HG03571 (cell line): ENCODE measurements at regions not wholly inside any gene's neighbourhood (a gene's known extent, or its start where the extent isn't known, plus 50 kb on each side); places are given as distances from the start of the nearest gene placed in this dataset.
"Not testable (repeated sequence)": the region's sequence is repeated elsewhere in the genome, so short reads cannot be mapped to it uniquely, and the experiment has no call there.

Experiments used
- ATAC-seq: cut with Tn5 transposase; IDR thresholded peaks from one replicate; pipeline ENCODE4 v1.9.1; 2021; ENCODE audit not compliant: unreplicated experiment

DNA sequence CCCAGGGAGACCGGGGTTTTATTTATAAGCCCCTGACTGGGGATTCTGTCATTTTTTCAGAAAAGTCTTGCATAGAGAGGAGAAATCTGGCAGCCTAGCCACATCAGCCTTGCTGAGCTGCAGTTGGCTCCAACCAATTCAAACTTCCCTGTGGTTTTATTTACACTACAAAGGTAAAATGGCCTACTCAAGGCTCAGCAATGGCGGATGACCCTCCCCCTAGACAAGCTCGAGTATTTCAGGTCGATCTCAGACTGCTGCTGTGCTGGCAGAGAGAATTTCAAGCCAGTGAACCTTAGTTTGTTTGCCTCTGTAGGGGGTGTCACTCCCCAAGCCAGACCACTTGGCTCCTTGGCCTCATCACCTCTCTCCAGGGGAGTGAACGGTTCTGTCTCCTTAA lies 52.9 kb downstream of the CDY2A start:
- ATAC-seq: not testable (repeated sequence)

DNA sequence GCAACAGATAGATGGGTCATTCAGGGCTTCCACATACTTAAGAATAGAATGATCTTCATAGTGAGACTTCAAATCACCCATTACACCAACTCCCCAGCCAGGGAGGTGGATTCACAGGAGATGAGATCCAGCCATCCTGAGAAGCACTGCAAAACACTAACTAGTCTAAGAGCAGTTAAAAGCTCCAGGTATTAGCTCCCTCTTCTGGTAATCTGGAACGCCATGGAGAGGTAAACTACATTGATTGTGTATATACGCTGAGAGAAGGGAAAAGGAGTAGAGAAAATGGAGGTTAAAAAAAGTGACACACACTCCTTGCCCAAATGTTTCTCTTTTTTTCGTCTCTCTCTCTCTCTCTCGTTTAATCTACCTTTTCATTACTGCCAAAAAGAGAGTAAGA lies 60.3 kb downstream of the CDY2A start:
- ATAC-seq: not testable (repeated sequence)

DNA sequence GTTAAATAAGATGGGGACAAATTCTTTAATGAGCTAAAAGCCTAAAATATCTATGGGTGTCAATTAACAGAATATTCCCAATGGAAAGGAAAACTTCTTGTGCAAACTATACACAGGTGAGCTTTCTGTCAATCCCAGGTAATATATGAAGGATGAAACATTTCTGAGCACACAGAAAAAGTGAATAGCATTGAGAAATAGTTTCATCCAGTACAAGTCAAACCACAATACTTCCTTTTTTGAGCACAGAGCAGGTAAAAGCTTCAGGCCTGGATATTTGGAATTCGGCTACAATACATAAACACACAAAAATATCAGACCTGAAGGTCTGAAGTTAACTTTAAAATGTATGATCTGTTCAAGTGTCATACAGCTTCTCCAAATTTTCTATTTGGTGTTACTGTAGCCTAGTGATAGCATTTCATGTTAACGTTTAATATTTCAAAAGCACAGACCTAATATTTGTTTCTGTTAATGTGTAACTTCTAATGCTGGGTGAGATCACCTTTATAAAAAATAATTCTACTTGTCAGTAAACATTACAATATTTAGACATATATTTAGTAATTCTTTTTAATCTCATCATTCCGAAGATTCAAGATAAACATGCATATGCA lies 60.9 kb downstream of the CDY2A start:
- ATAC-seq: not testable (repeated sequence)

DNA sequence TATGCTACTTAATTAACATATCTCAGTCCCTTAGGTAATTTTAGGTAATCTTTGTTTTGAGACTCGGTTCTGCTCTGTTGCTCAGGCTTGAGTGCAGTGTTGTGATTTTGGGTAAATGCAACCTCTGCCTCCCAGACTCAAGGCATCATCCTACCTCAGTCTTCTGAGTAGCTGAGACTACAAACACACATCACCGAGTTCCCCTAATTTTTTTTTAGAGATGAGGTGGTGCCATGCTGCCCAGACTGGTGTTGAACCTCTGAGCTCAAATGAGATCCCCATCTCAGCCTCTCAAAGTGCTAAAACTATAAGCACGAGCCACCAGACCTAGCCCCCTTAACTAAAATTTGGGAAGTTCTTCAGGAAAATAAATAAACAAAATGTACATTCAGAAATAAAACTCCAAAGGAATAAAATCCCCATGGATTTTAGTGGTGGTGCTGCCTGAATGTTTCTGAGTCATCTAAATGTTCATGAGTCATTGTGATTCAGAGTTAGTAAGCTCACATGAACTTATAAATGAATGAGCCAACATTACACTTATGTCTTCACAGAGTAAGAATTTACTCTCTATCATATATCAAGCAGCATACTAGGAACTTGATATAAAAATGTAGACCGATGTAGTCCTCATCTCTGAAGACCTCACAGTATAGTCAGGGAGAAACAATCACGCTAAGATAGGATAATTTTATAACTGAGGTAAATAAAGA lies 62.5 kb downstream of the CDY2A start:
- ATAC-seq: not testable (repeated sequence)

DNA sequence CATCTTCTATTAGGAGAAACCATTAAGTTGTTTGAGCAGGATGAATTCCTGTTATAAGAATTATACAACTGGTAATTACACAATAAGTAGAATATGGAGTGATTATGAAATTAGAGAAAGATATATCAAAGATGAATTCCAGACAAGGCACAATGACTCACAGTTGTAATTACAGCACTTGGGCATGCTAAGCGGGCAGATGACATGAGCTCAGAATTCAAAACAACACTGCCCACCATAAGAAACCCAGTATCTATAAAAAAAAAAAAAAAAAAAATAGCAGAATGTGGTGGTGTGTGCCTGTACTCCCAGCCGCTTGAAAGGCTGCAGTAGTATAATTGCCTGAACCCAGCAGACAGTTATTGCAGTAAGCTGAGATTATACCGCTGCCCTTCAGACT lies 67.4 kb downstream of the CDY2A start:
- ATAC-seq: not testable (repeated sequence)

DNA sequence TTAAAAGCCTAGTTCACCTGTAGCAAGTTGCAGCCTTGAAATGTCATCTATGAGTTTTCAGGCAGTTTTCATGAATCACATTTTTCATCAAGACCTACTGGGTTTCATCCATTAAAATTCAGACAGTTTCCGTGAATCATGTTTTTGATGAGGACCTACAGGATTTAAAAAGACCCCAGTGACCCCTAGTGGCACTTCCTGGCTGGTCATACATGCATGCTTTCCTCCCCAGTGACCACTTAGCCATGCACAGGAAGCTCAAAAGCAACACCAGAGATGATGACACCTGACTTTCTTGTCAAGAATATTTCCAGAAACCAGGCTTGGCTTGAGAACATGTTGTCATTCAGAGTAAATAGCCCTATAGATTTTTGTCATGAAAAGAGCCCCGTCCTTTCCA lies 80.1 kb downstream of the CDY2A start:
- ATAC-seq: not testable (repeated sequence)

DNA sequence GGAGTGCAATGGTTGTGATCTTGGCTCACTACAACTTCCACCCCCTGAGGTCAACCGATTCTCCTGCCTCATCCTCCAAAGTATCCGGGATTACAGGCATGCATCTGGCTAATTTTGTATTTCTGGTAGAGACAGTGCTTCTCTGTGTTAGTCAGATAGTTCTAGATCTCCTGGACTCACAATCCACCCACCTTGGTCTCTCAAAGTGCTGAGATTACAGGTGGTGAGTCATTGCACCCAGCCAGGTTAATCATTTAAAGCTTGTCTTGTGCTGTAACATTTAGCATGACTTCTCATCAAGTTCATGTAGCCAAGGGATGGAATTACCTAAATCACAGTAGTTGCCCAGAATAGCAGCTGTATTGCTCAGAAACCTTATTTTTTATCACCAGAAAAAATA lies 92.8 kb downstream of the CDY2A start:
- not testable (repeated sequence) for ATAC-seq

DNA sequence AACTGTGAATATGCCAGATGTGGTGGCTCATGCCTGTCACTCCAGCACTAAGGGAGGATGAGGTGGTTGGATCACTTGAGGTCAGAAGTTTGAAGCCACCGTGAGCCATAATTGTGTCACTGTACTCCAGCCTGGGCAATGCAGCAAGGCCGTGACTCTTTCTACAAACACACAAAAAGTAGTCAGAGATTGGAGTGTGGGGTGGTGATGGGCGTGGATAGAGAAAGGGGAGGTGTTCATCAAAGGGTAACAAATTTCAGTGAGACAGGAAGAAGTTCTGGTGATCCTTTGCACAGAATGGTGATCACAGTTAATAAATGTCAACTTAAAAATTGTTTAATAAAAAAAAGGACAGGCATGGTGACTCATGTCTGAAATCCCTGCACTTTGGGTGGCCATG lies 112.1 kb downstream of the CDY2A start:
- ATAC-seq: not testable (repeated sequence)

DNA sequence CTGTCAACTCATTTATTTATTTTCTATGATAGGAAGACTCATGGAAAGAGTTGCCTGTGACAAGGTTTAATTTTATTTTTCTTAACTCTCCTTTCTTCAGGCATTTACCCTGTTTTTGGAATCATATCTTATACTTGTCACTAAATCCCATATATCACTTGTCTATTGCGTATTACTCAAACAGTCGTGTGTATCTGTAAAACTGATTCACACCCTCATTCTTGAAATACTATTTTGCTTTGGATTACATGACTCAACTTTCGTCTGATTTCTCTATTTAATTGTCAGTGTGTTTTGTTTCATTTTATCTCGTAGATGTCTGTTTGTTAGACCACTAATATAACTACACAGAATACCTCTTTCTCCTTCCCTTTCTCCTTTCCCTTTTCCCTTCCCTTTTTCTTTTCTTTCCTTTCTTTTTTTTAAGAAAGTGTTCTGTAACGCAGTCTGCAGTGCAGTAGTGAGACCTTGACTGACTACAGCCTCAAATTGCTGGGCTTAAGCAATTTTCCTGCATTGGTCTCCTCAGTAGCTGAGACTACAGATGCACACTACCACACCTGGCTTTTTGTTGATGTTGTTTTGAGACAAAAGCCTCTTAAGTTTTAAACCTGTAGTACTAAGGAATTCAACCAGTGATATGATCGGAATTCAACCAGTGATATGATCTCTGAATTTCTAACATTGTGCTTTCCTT lies 113.9 kb downstream of the CDY2A start:
- not testable (repeated sequence) for ATAC-seq

DNA sequence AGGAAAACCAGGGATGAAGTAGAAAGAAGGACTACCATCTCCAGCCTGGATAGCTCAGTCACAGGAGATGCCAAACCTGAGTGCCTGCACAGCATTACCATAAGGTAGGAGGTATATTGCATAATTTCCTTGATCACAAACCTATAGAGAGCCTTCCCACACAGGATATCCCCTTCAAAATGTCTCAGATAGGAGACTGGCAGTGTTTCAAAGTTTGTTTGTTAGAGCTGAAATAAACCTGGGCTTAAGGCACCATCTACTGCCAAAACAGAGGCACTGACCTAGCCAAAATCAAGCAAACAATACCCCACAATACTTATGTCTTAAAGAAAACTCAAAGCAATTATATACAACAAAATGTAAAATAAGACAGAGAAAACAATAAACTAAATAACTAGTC lies 120.8 kb downstream of the CDY2A start:
- not testable (repeated sequence) for ATAC-seq

DNA sequence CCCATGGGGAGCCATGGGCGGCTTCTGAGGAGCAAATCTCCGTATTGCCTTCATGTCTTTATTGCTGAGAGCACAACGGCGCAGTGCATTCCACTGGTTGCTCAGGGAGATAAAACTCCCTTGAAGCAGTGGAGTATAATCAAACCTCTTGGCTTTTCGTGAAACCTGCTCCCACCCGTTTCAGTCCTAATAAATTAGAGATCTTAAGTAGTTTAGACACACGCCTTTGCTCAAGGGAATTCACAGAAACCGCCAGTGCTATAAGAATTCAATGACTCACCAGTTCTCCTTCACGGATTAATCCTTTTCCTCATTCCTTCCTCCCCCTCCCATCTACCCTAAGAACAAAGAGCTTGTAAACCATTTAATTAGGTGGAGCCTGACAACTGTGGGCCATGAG lies 127.0 kb downstream of the CDY2A start:
- not testable (repeated sequence) for ATAC-seq

DNA sequence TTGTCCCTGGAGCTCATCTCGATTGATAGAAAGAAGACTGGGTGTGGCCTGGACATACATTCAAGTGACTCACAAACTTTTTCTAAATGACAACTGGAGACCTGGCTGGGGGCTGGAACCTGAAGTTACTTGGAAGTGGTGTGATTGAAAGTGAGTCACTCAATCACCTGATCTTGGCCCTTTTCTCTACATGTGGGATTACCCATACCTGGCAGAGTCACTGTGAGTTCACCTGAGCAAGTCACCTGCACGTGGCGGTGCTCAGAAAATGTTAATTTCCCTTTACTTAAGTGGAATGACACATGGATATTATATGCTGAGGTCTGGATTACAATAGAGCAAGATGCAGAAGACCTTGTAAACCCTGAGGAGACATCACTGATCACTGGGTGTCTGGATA lies 140.2 kb downstream of the CDY2A start:
- ATAC-seq: not testable (repeated sequence)

DNA sequence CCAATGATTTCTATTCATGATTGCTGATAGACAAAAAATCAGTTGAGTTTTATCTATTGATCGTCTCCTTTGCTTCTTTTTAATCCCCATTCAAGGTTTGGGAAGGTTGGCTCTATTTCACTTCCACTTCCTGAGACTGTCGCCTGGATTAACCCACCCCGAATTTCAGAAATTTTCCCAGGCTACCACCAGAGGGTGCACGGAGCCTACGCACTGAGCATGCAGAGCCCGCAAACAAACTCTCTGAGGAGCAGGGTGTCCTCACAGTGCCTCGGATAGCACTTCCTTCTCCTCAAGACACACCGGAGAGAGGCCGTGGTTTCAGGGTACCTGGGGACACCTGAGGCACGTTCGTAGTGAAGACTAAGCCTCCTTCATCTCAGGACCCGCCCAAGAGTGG lies 150.5 kb downstream of the CDY2A start:
- ATAC-seq: not testable (repeated sequence)

DNA sequence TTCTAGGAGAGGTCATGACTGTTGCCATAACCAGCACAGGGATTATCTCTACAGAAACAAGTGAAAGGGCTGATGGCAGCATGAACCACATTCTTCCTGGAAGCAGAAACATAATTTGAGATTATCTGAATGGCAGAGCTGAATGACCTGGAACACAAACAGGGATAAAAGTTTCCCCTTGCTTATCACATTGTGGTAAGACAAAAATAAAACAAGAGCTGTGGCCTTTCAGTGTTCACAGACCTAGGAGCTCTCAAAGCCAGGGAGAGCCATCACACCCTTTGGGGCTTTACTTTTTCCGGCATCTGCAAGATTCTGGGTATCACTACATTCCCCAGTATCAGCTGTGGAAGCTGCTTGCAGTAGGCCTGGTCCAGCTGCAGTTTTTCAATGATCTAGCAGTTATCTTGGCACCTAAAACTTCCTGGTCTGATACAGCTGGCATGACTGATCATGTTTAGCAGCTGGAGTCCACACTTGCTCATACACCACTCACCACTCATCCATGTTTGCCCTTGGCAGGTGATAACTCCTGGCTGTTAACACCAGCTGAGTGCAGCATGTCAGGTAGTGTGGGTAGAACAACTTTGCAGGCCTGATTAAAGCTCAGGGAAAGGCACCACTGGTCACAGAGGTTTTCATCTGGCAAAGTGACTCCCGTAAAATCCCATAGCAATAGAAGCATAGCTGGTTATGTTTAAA lies 163.5 kb downstream of the CDY2A start:
- not testable (repeated sequence) for ATAC-seq

DNA sequence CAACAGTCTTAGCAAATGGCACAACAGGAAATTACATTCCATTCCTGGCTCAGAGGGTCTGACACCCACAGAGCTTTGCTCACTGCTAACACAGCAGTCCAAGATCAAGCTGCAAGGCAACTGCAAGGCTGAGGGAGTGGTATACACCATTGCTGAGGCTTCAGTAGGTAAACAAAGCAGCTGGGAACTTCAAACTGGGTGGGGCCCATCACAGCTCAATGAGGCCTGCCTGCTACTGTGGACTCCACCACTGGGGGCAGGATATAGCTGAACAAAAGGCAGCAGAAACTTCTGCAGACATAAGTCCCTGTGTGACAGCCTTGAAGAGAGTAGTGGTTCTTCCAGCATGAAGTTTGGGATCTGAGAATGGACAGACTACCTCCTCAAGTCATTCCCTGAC lies 212.0 kb downstream of the CDY2A start:
- ATAC-seq: not testable (repeated sequence)

DNA sequence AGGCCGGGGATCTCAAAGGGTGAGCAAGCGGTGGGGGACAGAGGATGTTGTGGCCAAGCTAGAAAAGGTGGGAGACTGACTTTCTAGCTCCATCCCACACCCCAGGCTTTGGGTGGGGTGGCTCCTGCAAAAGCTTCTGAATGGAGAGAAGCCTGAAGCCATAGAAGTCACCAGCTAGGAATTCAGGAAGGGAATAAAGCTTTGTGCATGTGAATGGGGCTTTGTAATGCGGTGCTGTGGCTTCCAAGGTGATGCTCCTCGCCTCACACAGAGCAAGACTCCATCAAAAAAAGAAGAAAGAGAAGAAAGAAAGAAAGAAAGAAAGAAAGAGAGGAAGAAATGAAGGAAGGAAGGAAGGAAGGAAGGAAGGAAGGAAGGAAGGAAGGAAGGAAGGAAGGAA lies 237.0 kb downstream of the CDY2A start:
- not testable (repeated sequence) for ATAC-seq

DNA sequence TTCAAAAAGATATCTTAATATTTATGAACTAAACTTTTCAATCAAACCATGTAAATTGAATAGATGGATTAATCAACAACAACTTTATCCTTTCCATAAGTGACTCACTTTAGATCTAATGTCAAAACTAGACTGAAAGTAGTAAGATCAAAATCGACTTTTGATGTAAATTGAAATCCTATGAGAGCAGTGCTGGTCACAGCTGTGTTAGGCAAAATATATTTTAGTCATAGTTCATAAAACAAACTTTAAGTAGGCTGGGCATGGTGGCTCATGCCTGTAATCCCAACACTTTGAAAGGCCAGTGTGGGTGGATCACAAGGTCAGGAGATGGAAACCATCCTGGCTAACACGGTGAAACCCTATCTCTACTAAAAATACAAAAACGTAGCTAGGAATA lies 245.5 kb downstream of the CDY2A start:
- ATAC-seq: not testable (repeated sequence)

DNA sequence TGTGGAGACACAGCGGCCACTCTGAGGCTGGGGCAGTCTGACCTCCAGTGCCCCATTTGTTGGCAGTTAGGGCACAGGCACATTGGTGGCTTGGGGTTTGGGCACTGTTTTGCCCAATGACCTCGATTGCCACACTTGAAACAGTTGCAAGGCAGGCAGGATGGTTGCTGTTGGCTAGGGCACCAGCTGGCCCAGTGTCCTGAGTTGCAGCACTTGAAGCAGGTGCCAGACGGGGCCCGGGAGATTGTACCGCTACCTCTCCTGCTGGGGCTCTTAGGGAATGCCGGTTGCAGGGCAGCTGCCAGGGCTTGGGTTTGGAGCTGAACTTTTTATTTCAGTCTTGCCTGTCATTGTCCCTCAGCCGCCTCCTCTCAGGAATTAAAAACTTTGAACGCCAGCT lies 252.2 kb upstream of the HSFY1 start:
- not testable (repeated sequence) for ATAC-seq

DNA sequence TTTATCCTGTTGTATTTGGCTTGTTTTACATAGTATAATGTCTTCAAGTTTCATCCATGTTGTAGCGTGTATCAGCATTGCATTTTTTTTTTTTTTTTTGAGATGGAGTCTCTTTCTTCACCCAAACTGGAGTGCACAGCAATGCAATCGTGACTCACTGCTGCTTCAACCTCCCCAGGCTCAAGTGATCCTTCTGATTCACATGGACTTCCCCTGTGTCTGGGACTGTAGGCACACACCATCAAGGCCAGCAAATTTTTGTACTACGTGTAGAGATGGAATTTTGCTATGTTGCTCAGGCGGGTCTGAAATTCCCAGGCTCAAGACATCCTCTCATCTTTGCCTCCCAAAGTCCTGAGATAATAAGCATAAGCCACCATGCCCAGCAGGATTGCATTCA lies 248.1 kb upstream of the HSFY1 start:
- ATAC-seq: not testable (repeated sequence)

DNA sequence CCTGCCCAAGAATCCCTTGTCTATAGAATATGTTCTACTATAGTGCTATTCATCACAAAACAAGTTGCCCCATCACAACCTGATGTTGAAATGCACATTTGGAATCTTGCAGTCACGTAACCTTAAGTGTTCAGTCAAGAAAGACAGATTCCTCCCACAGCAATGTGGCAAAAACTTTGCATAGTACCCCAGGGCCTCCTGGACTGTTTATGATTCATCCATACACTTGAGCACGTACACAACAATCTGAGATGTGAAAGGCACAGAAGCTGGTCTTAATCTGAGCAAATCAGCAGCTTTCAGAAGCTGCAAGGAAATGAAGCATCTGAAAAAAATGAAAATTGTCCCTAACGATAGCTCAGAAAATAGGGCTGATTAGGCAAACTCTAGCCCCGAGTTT lies 240.2 kb upstream of the HSFY1 start:
- ATAC-seq: not testable (repeated sequence)

DNA sequence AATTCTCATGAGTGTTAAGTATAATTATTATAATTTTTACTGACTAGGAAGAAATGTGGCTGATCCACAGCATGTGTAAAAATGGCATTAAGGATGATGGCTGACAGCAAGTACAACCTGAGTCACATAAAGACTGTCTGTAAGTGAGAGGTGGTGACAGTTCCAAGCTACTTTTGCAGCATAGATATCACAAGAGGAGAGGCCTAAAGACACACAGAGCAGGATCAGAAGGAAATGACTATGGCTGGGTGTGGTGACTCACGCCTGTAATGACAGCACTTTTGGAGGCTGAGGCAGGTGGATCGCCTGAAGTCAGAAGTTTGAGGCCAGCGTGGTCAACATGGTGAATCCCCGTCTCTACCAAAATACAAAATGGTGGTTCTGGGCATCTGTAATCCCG lies 234.7 kb upstream of the HSFY1 start:
- ATAC-seq: not testable (repeated sequence)
